IPS DF 6.9 (cell line): ENCODE measurements at regions not wholly inside any gene's neighbourhood (a gene's known extent, or its start where the extent isn't known, plus 50 kb on each side); places are given as distances from the start of the nearest gene placed in this dataset.
"Not testable (repeated sequence)": the region's sequence is repeated elsewhere in the genome, so short reads cannot be mapped to it uniquely, and the experiment has no call there.

Experiments used
- DNase-seq: peaks from one replicate; pipeline ENCODE4 v3.0.0-alpha.2; 2013; ENCODE audit warnings: low read depth, low spot score
- H3K27ac ChIP-seq: one replicate; pipeline ENCODE4 v1.5.1; 2013; ENCODE audit warnings: low read length, control low read depth
- H3K27me3 ChIP-seq: 2 replicates; pipeline ENCODE4 v1.6.1; 2013; ENCODE audit warnings: mild to moderate bottlenecking, low read length; ENCODE audit not compliant: control insufficient read depth, insufficient read depth
- H3K36me3 ChIP-seq: 2 replicates; pipeline ENCODE4 v1.6.1; 2013; ENCODE audit warnings: low read length; ENCODE audit not compliant: control insufficient read depth, insufficient read depth
- H3K4me1 ChIP-seq: 2 replicates; pipeline ENCODE4 v1.6.1; 2013; ENCODE audit warnings: low read length; ENCODE audit not compliant: control insufficient read depth, insufficient read depth
- H3K4me3 ChIP-seq: 2 replicates; pipeline ENCODE4 v1.5.1; 2013; ENCODE audit warnings: mild to moderate bottlenecking, low read length
- H3K9me3 ChIP-seq: 2 replicates; pipeline ENCODE4 v1.6.1; 2013; ENCODE audit warnings: low read length, inconsistent platforms; ENCODE audit not compliant: control insufficient read depth, insufficient read depth
- WGBS: extraction: QIAGEN DNeasy Blood & Tissue Kit; methylation state at CpG from one replicate; pipeline ENCODE4 v1.1.7; 2013; ENCODE audit warnings: mixed read lengths, missing lambda C conversion rate; ENCODE audit not compliant: insufficient read length, insufficient coverage; 5-methylcytosine and 5-hydroxymethylcytosine counted together

- not testable (repeated sequence) for DNase-seq, H3K27ac ChIP-seq, H3K9me3 ChIP-seq, H3K36me3 ChIP-seq, H3K27me3 ChIP-seq, H3K4me1 ChIP-seq, H3K4me3 ChIP-seq
- WGBS, result no CpG with 5 or more reads among the region's 2 CpGs
Measured at GRCh38 chr15:20473465-20473864, 68.1 kb downstream of the GOLGA6L6 start.

DNA sequence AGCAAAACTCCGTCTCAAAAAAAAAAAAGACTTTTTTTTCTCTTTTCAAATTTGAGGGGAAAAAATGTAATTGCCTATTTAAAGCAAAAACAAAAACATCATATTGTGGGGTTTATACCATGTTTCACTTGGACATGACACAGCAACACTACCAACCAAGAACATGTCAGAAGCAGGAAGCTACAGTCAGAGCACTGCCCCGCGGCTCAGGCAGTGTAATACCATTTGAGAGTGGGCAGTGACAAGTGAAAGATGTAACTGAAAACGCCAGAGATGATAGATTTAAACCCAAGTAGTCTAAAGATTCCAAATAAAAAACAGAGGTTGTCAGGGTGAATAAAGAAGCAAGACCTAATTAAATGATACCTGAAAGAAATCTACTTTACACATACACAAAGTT is 68.6 kb downstream of the GOLGA6L6 start:
- H3K36me3 ChIP-seq, H3K4me1 ChIP-seq, H3K27me3 ChIP-seq, H3K27ac ChIP-seq, H3K9me3 ChIP-seq, H3K4me3 ChIP-seq, DNase-seq: not testable (repeated sequence)
- no CpG with 5 or more reads among the region's 4 CpGs for WGBS

DNA sequence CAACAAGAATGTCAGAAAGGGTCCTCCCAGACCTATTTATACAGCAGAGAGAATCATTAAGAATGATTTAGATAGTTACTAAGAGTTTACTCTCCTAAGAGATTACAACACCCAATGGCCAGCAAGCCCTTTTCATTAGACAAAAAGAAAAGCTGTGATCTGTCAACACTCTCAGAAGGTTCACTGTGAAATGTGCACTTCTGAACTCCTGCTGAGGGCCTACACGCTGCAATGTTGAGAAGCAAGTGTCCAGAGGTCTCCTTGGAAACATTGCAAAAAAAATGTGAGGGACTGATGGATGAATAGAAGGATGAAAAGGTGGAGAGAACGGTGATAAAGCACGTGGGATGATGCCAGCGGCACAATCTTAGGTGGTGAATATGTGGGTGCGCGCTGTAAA is 70.8 kb downstream of the GOLGA6L6 start:
- H3K27me3 ChIP-seq, H3K36me3 ChIP-seq, DNase-seq, H3K27ac ChIP-seq, H3K4me1 ChIP-seq, H3K4me3 ChIP-seq, H3K9me3 ChIP-seq: not testable (repeated sequence)
- WGBS, result no CpG with 5 or more reads among the region's 6 CpGs

DNA sequence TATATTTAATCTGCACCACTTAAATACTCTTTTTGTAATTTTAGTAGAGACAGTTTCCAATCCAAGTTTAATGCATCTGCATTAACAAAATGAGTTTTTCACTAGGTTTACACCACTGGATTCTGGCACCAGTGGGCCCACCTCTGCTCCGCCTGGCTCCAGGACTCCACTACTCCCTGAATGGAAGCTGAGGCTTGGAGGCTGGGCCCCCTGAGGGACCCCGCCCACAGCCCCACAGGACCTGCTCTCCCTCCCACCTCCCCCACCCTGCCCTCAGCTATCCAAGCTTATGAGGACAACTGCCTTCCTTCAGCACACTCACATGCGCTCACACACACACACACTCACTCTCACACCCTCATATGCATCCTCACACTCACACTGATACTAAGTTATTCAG is 100.5 kb downstream of the GOLGA6L6 start:
- H3K4me3 ChIP-seq, H3K27ac ChIP-seq, H3K4me1 ChIP-seq, H3K9me3 ChIP-seq, DNase-seq, H3K27me3 ChIP-seq, H3K36me3 ChIP-seq: not testable (repeated sequence)
- no CpG with 5 or more reads among the region's 3 CpGs for WGBS

DNA sequence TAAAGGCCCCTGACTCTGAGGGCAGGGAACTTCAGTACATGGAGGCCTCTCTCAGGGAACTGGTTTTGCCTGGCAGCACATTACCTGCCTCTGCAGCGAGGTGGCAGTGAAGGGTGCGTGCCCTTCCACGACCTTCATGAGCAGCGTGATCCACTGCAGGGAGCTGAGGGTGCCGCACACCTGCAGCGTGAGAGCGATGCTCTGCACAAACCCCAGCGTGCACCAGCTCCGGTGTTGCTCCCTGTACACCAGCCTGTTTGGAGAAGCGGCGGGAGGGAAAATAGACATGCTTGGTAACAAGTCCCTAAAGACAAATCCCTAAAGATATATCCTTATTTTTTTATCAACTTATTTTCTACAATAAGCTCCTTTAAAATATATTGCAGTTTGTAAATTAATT is 101.2 kb downstream of the GOLGA6L6 start:
- H3K27me3 ChIP-seq, H3K9me3 ChIP-seq, H3K36me3 ChIP-seq, DNase-seq, H3K4me3 ChIP-seq, H3K4me1 ChIP-seq, H3K27ac ChIP-seq: not testable (repeated sequence)
- WGBS, result no CpG with 5 or more reads among the region's 11 CpGs

GRCh38 chr15:20439111-20439510 is 102.5 kb downstream of the GOLGA6L6 start:
- no CpG with 5 or more reads among the region's 15 CpGs for WGBS
- H3K36me3 ChIP-seq, H3K27ac ChIP-seq, H3K4me3 ChIP-seq, H3K9me3 ChIP-seq, DNase-seq, H3K4me1 ChIP-seq, H3K27me3 ChIP-seq: not testable (repeated sequence)

- WGBS, result no CpG with 5 or more reads among the region's 8 CpGs
Measured at GRCh38 chr15:20438255-20438654, 103.3 kb downstream of the GOLGA6L6 start.

GRCh38 chr15:20433468-20433867 is 108.1 kb downstream of the GOLGA6L6 start:
- H3K4me3 ChIP-seq, H3K27ac ChIP-seq, H3K27me3 ChIP-seq, DNase-seq, H3K4me1 ChIP-seq, H3K36me3 ChIP-seq, H3K9me3 ChIP-seq: not testable (repeated sequence)
- no CpG with 5 or more reads among the region's 7 CpGs for WGBS

More at GRCh38 chr15:20438255-20438654, 103.3 kb downstream of the GOLGA6L6 start:
- H3K27ac ChIP-seq, DNase-seq, H3K36me3 ChIP-seq, H3K4me1 ChIP-seq, H3K9me3 ChIP-seq, H3K4me3 ChIP-seq, H3K27me3 ChIP-seq: not testable (repeated sequence)

DNA sequence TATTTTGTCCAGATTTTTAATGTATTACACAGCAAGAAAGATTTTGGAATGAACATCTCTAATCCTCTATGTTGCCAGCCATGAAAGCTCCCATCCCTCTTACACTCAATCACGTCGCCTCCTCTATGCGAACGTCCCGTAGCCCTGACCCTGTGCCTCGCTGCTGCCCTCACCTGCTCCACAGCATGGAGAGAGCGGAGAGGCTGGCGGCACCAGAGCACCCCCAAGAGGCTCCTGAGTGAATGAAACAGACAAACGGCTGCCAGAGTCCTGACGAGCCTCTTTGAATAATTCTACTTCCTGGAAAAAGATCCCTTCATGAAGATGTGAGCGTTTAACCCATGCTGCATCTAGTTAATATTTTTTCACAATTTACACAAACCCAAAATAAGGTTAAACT is 111.1 kb downstream of the GOLGA6L6 start:
- not testable (repeated sequence) for H3K4me3 ChIP-seq, H3K27ac ChIP-seq, H3K36me3 ChIP-seq, H3K4me1 ChIP-seq, H3K9me3 ChIP-seq, DNase-seq, H3K27me3 ChIP-seq
- WGBS, result no CpG with 5 or more reads among the region's 11 CpGs

DNA sequence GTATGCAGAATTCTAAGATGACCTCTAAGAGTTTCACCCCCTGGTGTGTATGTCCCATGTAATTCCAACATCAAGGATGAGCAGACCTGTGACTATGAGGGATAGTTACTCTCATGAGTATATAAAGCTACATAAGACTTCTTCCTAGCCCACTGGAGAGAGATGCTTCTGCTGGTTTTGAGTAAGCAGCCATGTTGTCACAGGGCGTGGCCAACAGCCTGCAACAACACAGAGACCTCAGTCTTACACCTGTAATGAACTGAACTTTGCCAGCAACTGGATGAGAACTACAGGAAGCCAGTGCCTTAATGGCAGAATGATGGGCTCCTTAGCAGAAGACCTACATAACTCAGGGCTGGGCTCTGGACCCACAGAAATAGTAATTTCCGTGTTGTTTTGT is 120.9 kb downstream of the GOLGA6L6 start:
- WGBS, result no CpG with 5 or more reads among the region's 2 CpGs
- H3K36me3 ChIP-seq, result not testable (repeated sequence)

GRCh38 chr15:20416618-20417017 is 125.0 kb downstream of the GOLGA6L6 start:
- H3K27me3 ChIP-seq, H3K27ac ChIP-seq, H3K4me3 ChIP-seq, H3K36me3 ChIP-seq, H3K4me1 ChIP-seq, DNase-seq: not testable (repeated sequence)
- WGBS, result no CpG with 5 or more reads among the region's 7 CpGs
- peaks cover 16% of the 10 kb centered on the region for H3K9me3 ChIP-seq

More for the DNA sequence above, 120.9 kb downstream of the GOLGA6L6 start:
- not testable (repeated sequence) for DNase-seq, H3K27me3 ChIP-seq, H3K27ac ChIP-seq, H3K4me1 ChIP-seq, H3K4me3 ChIP-seq
- H3K9me3 ChIP-seq, result peaks cover 19% of the 10 kb centered on the region
